ENCODE measurements at regions not wholly inside any gene's neighbourhood (a gene's known extent, or its start where the extent isn't known, plus 50 kb on each side); places are given as distances from the start of the nearest gene placed in this dataset.

GRCh38 chr10:91156196-91156595 is 64.3 kb upstream of the PCGF5 start:
- Histone ChIP-seq H3K4me1 (ENCODE audit: control insufficient read depth in 2 of 3, insufficient read depth in 2 of 3, low read depth in 1 of 3, low read length in 3 of 3) (no peaks in the 10 kb centered on the region), H3K4me3 (ENCODE audit: low read length in 3 of 3) (no peak overlapping the region), H3K36me3 (ENCODE audit: control insufficient read depth in 2 of 3, insufficient read depth in 3 of 3, low read length in 3 of 3) (no peaks in the 10 kb centered on the region), H3K27ac (ENCODE audit: low read depth in 2 of 2, low read length in 2 of 2) (no peak overlapping the region), H3K27me3 (ENCODE audit: control insufficient read depth, insufficient read depth, low read length) (no peaks in the 10 kb centered on the region), H3K9me3 (ENCODE audit: control insufficient read depth in 2 of 3, insufficient read depth in 1 of 3, low read length in 3 of 3) (no peaks in the 10 kb centered on the region), H3K9ac (ENCODE audit: low read length in 3 of 3) (no peak overlapping the region)
- intact Hi-C loops (cut with DNase I), result no loop called here
- FAIRE-seq (no peak), DNase-seq (no peak)
- TF ChIP-seq, protein P1, sequence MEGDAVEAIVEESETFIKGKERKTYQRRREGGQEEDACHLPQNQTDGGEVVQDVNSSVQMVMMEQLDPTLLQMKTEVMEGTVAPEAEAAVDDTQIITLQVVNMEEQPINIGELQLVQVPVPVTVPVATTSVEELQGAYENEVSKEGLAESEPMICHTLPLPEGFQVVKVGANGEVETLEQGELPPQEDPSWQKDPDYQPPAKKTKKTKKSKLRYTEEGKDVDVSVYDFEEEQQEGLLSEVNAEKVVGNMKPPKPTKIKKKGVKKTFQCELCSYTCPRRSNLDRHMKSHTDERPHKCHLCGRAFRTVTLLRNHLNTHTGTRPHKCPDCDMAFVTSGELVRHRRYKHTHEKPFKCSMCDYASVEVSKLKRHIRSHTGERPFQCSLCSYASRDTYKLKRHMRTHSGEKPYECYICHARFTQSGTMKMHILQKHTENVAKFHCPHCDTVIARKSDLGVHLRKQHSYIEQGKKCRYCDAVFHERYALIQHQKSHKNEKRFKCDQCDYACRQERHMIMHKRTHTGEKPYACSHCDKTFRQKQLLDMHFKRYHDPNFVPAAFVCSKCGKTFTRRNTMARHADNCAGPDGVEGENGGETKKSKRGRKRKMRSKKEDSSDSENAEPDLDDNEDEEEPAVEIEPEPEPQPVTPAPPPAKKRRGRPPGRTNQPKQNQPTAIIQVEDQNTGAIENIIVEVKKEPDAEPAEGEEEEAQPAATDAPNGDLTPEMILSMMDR (IDR thresholded peaks at IDR 0.05; ENCODE audit: borderline replicate concordance, extremely low read depth, insufficient read depth), result no peak

DNA sequence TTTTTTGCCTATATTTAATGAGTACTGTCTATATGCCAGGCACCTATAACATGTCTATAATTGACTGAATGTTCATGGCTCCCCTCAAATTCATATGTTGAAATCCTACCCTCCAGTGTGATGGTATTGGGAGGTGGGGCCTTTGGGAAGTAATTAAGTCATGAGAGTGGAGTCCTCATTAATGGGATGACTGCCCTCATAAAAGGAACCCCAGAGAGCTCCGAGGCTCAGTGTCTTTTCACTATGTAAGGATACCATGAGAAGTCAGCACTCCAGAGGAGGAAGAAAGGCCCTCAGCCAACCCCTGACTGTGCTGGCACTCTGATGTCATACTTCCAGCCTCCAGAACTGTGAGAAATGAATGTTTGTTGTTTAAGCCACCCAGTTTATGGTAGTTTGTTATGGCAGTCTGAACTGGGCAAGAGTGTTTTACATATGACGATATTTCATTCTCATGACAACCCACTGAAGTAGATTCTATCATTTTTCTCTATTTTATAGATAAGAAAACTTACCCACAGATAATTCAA is 61.1 kb upstream of the PCGF5 start:
- FAIRE-seq (no peak), DNase-seq (no peak)
- Histone ChIP-seq H3K9ac (ENCODE audit: low read length in 3 of 3) (no peak overlapping the region), H3K27ac (ENCODE audit: low read depth in 2 of 2, low read length in 2 of 2) (no peak overlapping the region), H3K4me1 (ENCODE audit: control insufficient read depth in 2 of 3, insufficient read depth in 2 of 3, low read depth in 1 of 3, low read length in 3 of 3) (peaks cover 0 to 4% (median 0%) of the 10 kb centered on the region in 3 donors), H3K4me3 (ENCODE audit: low read length in 3 of 3) (no peak overlapping the region), H3K36me3 (ENCODE audit: control insufficient read depth in 2 of 3, insufficient read depth in 3 of 3, low read length in 3 of 3) (no peaks in the 10 kb centered on the region), H3K27me3 (ENCODE audit: control insufficient read depth, insufficient read depth, low read length) (no peaks in the 10 kb centered on the region), H3K9me3 (ENCODE audit: control insufficient read depth in 2 of 3, insufficient read depth in 1 of 3, low read length in 3 of 3) (no peaks in the 10 kb centered on the region)
- intact Hi-C loops (cut with DNase I), result no loop called here
- TF ChIP-seq, protein P1 (IDR thresholded peaks at IDR 0.05; ENCODE audit: borderline replicate concordance, extremely low read depth, insufficient read depth), result no peak

GRCh38 chr10:91162050-91162494 is 58.4 kb upstream of the PCGF5 start:
- H3K27ac ChIP-seq (ENCODE audit: low read depth in 2 of 2, low read length in 2 of 2), result peak overlapping the region; percentile 91 to 92
- peak overlapping the region; percentile 68 to 81 (median 75) for H3K4me3 ChIP-seq (ENCODE audit: low read length in 3 of 3)
- H3K36me3 ChIP-seq (ENCODE audit: control insufficient read depth in 2 of 3, insufficient read depth in 3 of 3, low read length in 3 of 3), result no peaks in the 10 kb centered on the region
- H3K9ac ChIP-seq (ENCODE audit: low read length in 3 of 3), result peak overlapping the region; percentile 24 to 95 (median 77)
- H3K4me1 ChIP-seq (ENCODE audit: control insufficient read depth in 2 of 3, insufficient read depth in 2 of 3, low read depth in 1 of 3, low read length in 3 of 3), result peaks cover 0 to 17% (median 4%) of the 10 kb centered on the region in 3 donors
- TF ChIP-seq, protein P1 (IDR thresholded peaks at IDR 0.05; ENCODE audit: borderline replicate concordance, extremely low read depth, insufficient read depth), result no peak
- no peak for FAIRE-seq
- no peak for DNase-seq
- H3K9me3 ChIP-seq (ENCODE audit: control insufficient read depth in 2 of 3, insufficient read depth in 1 of 3, low read length in 3 of 3), result no peaks in the 10 kb centered on the region
- H3K27me3 ChIP-seq (ENCODE audit: control insufficient read depth, insufficient read depth, low read length), result no peaks in the 10 kb centered on the region
- intact Hi-C loops (cut with DNase I), result loop anchor here (10.0 kb wide), 1 partner anchor 53 kb away; no protein-coding TSS in a partner anchor

Measured in kidney (tissue), 13 donors.